ENCODE measurements at regions not wholly inside any gene's neighbourhood (a gene's known extent, or its start where the extent isn't known, plus 50 kb on each side); places are given as distances from the start of the nearest gene placed in this dataset.

GRCh38 chr2:223522796-223523195 is 79.4 kb downstream of the SCG2 start:
- no peak for TF ChIP-seq POLR2A (IDR thresholded peaks at IDR 0.05)
- TF ChIP-seq CTCF (IDR thresholded peaks at IDR 0.05) = no peak
